VCaP (cell line): ENCODE measurements at regions not wholly inside any gene's neighbourhood (a gene's known extent, or its start where the extent isn't known, plus 50 kb on each side); places are given as distances from the start of the nearest gene placed in this dataset.

Source experiments
- H3K27ac ChIP-seq: fragments of 450-650 bp; 2 replicates; pipeline ENCODE4 v1.5.1; 2017
- TF ChIP-seq, protein P1 (sequence below): fragments of 450-650 bp; conservative IDR thresholded peaks from 2 replicates; pipeline ENCODE4 v1.5.1; 2017; ENCODE audit warnings: mild to moderate bottlenecking, moderate library complexity

- H3K27ac ChIP-seq, result no peak overlapping the region
- TF ChIP-seq, protein P1, sequence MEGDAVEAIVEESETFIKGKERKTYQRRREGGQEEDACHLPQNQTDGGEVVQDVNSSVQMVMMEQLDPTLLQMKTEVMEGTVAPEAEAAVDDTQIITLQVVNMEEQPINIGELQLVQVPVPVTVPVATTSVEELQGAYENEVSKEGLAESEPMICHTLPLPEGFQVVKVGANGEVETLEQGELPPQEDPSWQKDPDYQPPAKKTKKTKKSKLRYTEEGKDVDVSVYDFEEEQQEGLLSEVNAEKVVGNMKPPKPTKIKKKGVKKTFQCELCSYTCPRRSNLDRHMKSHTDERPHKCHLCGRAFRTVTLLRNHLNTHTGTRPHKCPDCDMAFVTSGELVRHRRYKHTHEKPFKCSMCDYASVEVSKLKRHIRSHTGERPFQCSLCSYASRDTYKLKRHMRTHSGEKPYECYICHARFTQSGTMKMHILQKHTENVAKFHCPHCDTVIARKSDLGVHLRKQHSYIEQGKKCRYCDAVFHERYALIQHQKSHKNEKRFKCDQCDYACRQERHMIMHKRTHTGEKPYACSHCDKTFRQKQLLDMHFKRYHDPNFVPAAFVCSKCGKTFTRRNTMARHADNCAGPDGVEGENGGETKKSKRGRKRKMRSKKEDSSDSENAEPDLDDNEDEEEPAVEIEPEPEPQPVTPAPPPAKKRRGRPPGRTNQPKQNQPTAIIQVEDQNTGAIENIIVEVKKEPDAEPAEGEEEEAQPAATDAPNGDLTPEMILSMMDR, result no peak
These were observed 546.6 kb downstream of the CD83 start for GRCh38 chr6:14664112-14664601.

DNA sequence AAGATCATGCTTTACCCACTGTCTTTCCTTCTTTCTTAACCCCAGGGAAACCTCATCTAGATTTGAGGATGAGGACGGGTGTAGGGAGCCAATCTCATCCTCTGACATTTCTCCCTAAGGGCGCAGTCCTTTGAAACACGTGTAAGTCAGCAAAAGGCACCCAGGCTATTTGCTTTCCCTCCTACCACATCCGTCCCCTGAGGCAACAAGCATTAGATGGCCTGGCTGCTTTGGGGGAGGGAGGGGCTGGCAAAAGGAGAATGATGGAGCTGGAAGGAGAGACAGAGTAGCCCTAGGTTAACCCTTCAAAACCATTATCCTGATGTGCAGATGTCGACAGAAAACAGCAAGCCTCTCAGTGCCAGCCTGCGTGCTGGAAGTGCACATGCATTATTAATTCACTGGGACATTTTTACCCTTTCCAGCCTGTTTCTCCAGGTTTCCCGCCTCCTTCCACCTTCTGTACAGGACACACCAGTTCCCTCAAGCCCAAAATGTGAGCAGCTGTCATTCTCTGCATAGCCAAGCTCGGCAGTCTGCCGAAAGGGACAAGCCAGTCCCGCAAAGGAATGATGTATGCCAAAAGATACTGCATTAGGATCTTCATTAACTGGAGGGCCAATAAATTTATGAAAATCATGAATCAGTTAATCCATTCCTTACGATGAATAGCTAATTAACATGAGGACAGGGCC, 547.2 kb downstream of the CD83 start:
- TF ChIP-seq, protein P1, result no peak
- no peak overlapping the region for H3K27ac ChIP-seq

GRCh38 chr6:14665827-14666724, 548.5 kb downstream of the CD83 start:
- TF ChIP-seq, protein P1, result no peak
- H3K27ac ChIP-seq, result no peak overlapping the region

GRCh38 chr6:14670806-14671205, 553.2 kb downstream of the CD83 start:
- no peak overlapping the region for H3K27ac ChIP-seq
- TF ChIP-seq, protein P1, result no peak

- H3K27ac ChIP-seq, result no peak overlapping the region
- TF ChIP-seq, protein P1, result no peak
These were observed 553.7 kb downstream of the CD83 start for GRCh38 chr6:14671261-14671681.

GRCh38 chr6:14671937-14672336, 554.4 kb downstream of the CD83 start:
- TF ChIP-seq, protein P1, result no peak
- no peak overlapping the region for H3K27ac ChIP-seq

- no peak overlapping the region for H3K27ac ChIP-seq
- TF ChIP-seq, protein P1, result no peak
These were observed 555.6 kb downstream of the CD83 start for GRCh38 chr6:14673201-14673600.
